ENCODE measurements at regions not wholly inside any gene's neighbourhood (a gene's known extent, or its start where the extent isn't known, plus 50 kb on each side); places are given as distances from the start of the nearest gene placed in this dataset.

DNA sequence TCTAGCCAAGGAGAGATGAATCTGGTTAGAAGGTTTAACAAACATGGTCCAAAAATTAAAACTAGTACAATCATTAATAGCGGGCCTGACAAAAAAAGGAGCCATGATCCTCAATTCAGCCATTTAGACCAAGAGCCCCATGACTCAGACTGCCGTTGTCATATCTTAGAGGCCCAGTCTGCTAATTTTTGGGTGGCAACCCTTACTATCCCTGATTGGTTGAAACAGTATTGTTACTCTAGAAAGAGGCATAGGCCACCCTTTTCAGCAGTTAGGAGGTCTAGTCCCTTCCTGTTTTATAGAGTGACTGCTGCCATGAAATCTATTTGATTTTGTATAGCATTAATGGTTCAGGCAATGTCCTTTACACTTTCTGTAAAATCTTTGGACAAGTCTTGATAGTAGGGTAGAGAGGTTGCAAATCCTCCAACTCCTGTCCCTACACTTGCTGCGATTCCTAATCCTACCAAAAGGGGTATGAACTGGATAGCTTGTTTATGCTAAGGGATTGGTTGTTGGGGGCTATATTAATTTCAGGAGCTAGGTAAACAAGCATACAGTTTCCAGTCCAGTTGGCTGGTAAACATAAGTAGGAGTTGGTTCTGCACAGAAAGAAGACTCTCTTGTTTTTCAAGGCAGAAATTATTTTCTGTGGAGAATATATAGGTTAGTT, 1056.3 kb upstream of the CNTN5 start:
- DNase-seq (ENCODE audit: low spot score) = no peak

GRCh38 chr11:97965849-97966646, 1054.7 kb upstream of the CNTN5 start:
- peak; percentile 86 for DNase-seq (ENCODE audit: low spot score)

GRCh38 chr11:97966901-97967300, 1053.8 kb upstream of the CNTN5 start:
- DNase-seq (ENCODE audit: low spot score) = no peak

DNA sequence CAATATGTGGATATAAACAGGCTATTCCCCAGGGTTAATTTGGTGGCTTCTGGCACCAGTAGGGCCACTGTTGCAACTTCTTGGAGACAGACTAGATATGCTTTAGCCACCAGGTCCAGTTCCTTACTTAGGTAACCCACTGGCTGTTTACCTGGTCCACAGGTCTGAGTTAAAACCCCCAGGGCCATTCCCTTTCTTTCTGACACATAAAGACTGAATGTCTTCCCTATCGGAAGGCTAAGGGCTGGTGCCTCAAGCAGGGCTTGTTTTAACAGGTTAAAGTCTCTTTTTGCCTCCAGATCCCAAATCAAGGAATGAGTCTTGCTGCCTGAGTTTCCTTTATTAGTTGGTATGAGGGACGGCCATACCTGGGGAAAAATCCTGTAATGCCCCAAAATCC, 1052.7 kb upstream of the CNTN5 start:
- DNase-seq (ENCODE audit: low spot score) = no peak

- no peak for DNase-seq (ENCODE audit: low spot score)
Observed at GRCh38 chr11:97972731-97973130, 1048.0 kb upstream of the CNTN5 start.

- no peak for DNase-seq (ENCODE audit: low spot score)
Observed at GRCh38 chr11:97973352-97973857, 1047.3 kb upstream of the CNTN5 start.

- DNase-seq (ENCODE audit: low spot score) = no peak
Observed at GRCh38 chr11:97974798-97975498, 1045.8 kb upstream of the CNTN5 start.

- DNase-seq (ENCODE audit: low spot score) = no peak
Observed at GRCh38 chr11:97977726-97978125, 1043.0 kb upstream of the CNTN5 start.

DNA sequence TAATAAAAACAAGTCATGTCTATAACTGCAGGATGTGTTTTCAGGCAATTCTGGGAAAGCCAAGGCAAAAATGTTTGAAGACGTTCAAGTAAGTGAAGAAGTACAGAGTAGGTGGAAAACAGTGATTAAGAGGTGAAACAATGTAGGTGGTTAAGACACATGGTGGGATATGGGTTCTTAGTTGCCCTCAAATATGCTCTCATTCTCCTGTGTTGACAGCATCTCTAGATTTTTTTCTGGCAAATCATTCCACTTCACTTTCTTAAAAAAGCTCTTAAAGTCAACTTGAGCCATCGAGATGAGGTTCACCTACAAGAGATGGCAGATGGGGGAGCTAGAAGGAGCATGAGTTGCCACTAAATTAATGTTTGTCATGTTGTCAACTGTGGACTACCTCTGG, 1041.0 kb upstream of the CNTN5 start:
- no peak for DNase-seq (ENCODE audit: low spot score)

- DNase-seq (ENCODE audit: low spot score) = no peak
Observed at GRCh38 chr11:97982512-97982911, 1038.2 kb upstream of the CNTN5 start.

- DNase-seq (ENCODE audit: low spot score) = no peak
Observed at GRCh38 chr11:97989121-97989520, 1031.6 kb upstream of the CNTN5 start.

DNA sequence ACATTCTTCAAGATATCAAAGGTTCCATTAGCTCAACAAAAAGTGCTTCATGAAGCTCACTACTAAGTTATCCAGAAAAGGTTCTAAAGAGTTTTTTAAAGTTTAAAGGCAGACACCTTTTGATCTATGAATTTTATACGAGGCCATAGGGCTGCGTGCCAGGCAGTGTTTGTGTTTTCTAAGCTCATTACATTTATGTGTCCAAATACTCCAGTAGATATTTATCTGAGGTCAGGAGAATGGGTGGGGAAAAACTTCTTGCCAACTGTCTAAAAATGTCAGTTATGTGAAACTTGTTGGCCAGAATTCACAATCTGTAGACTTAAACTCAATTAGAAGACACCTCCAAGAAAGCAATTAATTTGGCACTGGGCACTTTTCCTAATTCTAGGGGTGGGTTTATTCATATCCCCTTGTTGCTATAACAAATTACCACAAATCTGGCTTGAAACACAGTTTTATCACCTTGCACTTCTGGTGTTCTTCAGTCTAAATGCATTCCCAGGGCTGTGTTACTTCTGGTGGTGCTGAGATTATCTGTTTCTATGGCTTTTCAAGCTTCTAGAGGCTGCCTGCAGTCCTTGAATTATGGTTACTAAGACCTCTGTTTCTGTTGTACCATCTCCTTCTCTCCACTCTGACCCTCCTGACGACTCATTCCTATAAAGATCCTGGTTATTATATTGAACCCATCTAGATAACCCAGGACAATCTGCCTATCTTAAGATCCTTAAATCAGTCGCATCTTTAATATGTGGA, 1030.4 kb upstream of the CNTN5 start:
- DNase-seq (ENCODE audit: low spot score) = no peak

GRCh38 chr11:97993562-97993961, 1027.2 kb upstream of the CNTN5 start:
- DNase-seq (ENCODE audit: low spot score) = no peak

DNA sequence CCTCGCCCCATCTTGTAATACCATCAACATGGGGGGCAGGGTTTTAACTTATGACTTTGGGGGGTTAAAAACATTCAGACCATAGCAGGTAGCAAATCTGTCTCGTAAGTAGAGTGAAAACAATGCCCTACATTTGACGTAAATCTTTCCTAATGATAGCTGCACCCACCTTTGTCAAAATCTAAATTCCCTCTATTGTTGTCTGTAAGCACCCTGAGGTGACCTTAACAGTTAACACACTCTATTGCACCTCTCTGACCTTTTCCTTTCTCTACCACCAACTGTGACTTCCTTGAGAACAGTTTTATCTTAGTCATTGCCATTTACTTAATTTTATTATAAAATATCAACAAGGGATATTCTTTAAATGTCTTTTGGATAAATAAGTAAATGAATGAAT, 1024.9 kb upstream of the CNTN5 start:
- DNase-seq (ENCODE audit: low spot score) = no peak

DNA sequence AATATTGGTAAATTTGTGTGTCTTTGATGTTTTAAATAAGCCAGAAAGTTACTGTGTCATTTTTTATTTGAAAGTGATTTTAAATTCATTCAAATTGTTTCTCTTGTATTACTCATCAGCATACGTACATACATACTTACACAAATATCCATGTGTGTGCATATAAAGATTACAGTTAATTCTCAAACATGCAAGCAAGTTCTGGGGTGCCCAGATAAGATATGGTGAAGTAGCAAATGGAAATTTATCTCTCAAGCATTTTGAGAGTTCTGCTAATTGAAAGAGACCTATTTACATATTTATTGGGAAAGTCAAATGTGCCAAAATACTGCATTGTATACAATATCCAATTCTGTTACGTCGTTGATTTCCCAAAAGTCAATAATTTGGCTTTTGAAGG, 1024.0 kb upstream of the CNTN5 start:
- no peak for DNase-seq (ENCODE audit: low spot score)

DNA sequence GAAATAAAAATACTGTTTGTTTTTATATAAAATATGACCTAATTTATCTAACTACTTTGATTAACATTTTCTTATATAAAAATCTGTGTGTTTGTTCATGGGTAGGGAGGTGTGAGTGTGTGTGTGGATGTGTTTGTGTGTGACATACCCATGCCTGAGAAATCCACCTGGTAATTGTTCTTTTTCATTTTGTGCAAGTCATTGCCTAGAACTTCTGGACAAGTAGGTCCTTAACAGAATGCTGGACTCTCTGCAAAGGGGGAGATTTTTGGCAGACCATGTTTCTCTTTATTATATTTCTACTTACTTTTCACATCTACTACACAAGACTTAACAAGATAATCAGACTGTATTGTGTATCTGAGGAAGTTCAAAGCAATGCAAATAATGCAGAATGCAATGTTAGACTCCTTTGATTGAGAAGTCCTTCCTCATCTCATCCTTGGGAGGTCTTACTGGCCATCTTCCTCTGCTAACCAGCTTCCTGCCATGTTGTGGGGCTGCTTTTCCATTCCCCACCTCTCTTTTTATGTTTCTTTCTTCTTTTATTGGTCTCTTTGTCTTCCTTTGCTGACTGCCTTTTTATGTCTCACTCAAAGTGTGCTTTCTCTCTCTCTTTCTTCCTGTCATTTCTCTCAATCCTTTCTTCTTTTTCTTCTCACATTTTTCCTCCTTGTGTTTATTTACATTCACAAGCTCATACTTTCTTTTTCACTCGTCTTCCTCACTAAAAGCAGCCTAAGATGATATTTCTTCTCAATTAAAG, 1017.0 kb upstream of the CNTN5 start:
- no peak for DNase-seq (ENCODE audit: low spot score)

DNA sequence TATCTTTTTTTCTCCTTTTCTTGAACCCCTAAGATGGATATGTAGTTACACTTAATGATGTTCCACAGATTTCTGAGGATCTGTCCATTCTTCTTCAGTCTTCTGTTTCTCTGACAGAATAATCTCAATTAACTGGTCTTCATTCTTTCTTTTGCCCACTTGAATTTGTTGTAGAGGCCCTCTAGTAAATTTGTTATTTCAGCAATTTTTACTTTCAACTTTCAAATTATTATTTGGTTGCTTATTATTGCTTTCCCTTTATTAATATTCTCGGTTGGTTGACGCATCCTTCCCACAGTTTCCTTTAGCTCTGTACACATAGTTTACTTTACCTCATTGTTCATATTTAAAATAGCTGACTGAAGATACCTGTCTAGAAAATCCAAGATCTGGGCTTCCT, 1013.7 kb upstream of the CNTN5 start:
- no peak for DNase-seq (ENCODE audit: low spot score)

DNA sequence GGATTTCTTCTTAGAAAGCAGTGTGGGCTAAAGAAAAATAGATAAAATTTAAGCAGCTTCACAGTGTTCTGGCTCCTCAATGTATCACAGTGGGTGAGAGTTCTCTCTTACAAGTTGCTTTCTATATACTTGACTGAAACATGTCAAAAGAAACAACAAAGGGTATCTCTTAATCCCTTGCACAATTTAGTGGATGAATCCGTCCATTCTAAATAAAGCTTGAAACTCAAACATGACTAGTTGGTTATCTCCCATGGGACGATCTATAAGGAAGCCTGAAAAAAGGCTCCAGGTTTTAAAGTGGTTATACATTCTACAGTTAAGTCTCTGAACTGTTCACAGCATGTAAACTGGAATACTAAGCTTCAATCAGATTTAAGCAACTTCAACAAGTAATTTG, 993.1 kb upstream of the CNTN5 start:
- DNase-seq (ENCODE audit: low spot score) = no peak

- no peak for DNase-seq (ENCODE audit: low spot score)
Observed at GRCh38 chr11:98029832-98030231, 990.9 kb upstream of the CNTN5 start.

DNA sequence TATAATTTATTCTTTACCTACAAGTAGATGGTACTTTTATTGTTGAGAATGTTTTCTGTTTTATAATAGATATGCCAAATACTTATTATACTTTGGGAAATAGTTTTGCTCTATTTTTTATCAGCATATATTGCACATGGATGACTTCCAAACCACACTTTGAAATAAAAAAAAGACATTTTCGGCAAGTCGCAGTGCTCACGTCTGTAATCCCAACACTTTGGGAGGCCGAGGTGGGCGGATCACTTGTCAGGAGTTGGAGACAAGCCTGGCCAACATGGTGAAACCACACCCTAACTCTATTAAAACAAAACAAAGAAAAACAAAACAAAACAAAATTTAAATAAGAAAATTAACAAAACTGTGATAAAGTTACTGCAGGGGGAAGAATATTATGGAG, 983.9 kb upstream of the CNTN5 start:
- DNase-seq (ENCODE audit: low spot score) = no peak

DNA sequence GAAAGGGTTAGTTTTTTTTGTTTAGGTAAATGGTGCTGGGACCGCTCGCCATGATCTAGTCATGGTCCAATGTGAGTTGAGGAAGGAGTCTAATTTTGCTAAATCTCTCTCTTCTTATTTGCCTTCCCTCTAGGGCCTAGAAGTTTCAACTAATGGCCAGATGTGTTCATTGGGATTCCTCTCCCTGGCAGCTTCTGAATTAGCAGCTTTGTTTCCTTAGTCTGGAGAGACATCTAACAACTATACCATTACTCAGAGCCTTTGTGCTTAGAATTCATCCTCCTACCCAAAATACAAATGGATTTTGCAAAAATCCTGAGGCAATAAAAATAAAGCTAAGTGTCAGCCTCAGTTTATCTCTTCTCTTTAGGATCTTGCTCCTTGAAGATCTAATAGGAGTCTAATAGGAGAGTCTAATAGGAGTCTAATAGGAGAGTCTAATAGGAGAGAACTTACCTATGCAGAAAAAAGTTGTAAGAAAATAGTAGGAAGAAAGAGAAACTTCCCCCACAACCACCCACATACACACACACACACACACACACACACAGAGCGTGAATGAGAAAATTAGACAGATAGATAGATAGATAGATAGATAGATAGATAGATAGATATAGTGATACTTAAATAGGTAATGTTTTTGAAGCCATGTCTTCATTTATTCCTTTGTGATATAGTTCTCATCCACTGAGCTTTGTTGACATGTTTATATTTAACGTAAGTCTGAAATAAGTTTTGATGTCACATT, 980.5 kb upstream of the CNTN5 start:
- DNase-seq (ENCODE audit: low spot score) = no peak
